Fibroblast of skin of right biceps (primary cell): ENCODE measurements at regions not wholly inside any gene's neighbourhood (a gene's known extent, or its start where the extent isn't known, plus 50 kb on each side); places are given as distances from the start of the nearest gene placed in this dataset.

Experiments used
- DNase-seq: peaks from one replicate; pipeline ENCODE4 v3.0.0-alpha.2; 2013

GRCh38 chr16:51035110-51035498, 116.0 kb downstream of the SALL1 start:
- DNase-seq: peak; percentile 16

- DNase-seq: no peak
Observed at GRCh38 chr16:51034481-51035109, 116.5 kb downstream of the SALL1 start.

GRCh38 chr16:51031598-51031997, 119.5 kb downstream of the SALL1 start:
- DNase-seq: no peak

GRCh38 chr16:51030516-51030915, 120.6 kb downstream of the SALL1 start:
- no peak for DNase-seq

- no peak for DNase-seq
Observed at GRCh38 chr16:51025588-51026290, 125.3 kb downstream of the SALL1 start.

- no peak for DNase-seq
Observed at GRCh38 chr16:51024703-51025102, 126.4 kb downstream of the SALL1 start.

GRCh38 chr16:51022955-51023354, 128.1 kb downstream of the SALL1 start:
- DNase-seq: no peak

- DNase-seq: no peak
Observed at GRCh38 chr16:51019617-51020016, 131.5 kb downstream of the SALL1 start.

GRCh38 chr16:51017969-51018368, 133.1 kb downstream of the SALL1 start:
- no peak for DNase-seq

- DNase-seq: no peak
Observed at GRCh38 chr16:51012396-51012795, 138.7 kb downstream of the SALL1 start.

GRCh38 chr16:51010817-51011216, 140.3 kb downstream of the SALL1 start:
- DNase-seq: no peak

GRCh38 chr16:51009813-51010212, 141.3 kb downstream of the SALL1 start:
- DNase-seq: no peak

- no peak for DNase-seq
Observed at GRCh38 chr16:51009359-51009758, 141.7 kb downstream of the SALL1 start.

GRCh38 chr16:51008607-51009006, 142.5 kb downstream of the SALL1 start:
- no peak for DNase-seq

GRCh38 chr16:51008037-51008436, 143.0 kb downstream of the SALL1 start:
- DNase-seq: no peak

- no peak for DNase-seq
Observed at GRCh38 chr16:51003850-51004566, 147.1 kb downstream of the SALL1 start.

- no peak for DNase-seq
Observed at GRCh38 chr16:51002881-51003490, 148.1 kb downstream of the SALL1 start.

- no peak for DNase-seq
Observed at GRCh38 chr16:50999181-50999580, 151.9 kb downstream of the SALL1 start.

GRCh38 chr16:50998411-50998810, 152.7 kb downstream of the SALL1 start:
- no peak for DNase-seq

- DNase-seq: no peak
Observed at GRCh38 chr16:50997679-50998078, 153.4 kb downstream of the SALL1 start.

GRCh38 chr16:50996830-50997186, 154.3 kb downstream of the SALL1 start:
- DNase-seq: no peak

- no peak for DNase-seq
Observed at GRCh38 chr16:50996166-50996829, 154.8 kb downstream of the SALL1 start.

- DNase-seq: no peak
Observed at GRCh38 chr16:50994995-50995394, 156.1 kb downstream of the SALL1 start.
